Endothelial cell of umbilical vein (primary cell): ENCODE measurements at regions not wholly inside any gene's neighbourhood (a gene's known extent, or its start where the extent isn't known, plus 50 kb on each side); places are given as distances from the start of the nearest gene placed in this dataset.

ENCODE experiments used
- CTCF ChIP-seq, 2 donors: IDR thresholded peaks; 1 replicate in 1 of 2; 2 replicates in 1 of 2; pipeline ENCODE4 v1.5.1; 2011; ENCODE audit warnings: low read length in 2 of 2, mild to moderate bottlenecking in 2 of 2, moderate library complexity in 2 of 2, control low read depth in 1 of 2, inconsistent platforms in 1 of 2, low read depth in 1 of 2; ENCODE audit not compliant: insufficient read depth in 1 of 2; ENCODE audit errors: extremely low read depth in 1 of 2
- MYC ChIP-seq: IDR thresholded peaks from one replicate; pipeline ENCODE4 v1.6.1; 2011; ENCODE audit warnings: mild to moderate bottlenecking, low read depth, low read length
- POLR2A ChIP-seq: IDR thresholded peaks from 2 replicates; pipeline ENCODE4 v1.6.1; 2012; ENCODE audit warnings: low read depth, mild to moderate bottlenecking, control low read depth, low read length

GRCh38 chr14:94952097-94952496, 182.2 kb upstream of the GSC start:
- no peak for TF ChIP-seq CTCF (IDR thresholded peaks at IDR 0.05; ENCODE audit: extremely low read depth in 1 of 2, insufficient read depth in 1 of 2, low read depth in 1 of 2, low read length in 2 of 2)
- TF ChIP-seq POLR2A = no peak
- TF ChIP-seq MYC = no peak
